EH (cell line): ENCODE measurements at regions not wholly inside any gene's neighbourhood (a gene's known extent, or its start where the extent isn't known, plus 50 kb on each side); places are given as distances from the start of the nearest gene placed in this dataset.
"Not testable (repeated sequence)": the region's sequence is repeated elsewhere in the genome, so short reads cannot be mapped to it uniquely, and the experiment has no call there.

ENCODE experiments used
- DNase-seq: peaks from one replicate; pipeline ENCODE4 v3.0.0-alpha.2; 2015; ENCODE audit warnings: low read depth

DNA sequence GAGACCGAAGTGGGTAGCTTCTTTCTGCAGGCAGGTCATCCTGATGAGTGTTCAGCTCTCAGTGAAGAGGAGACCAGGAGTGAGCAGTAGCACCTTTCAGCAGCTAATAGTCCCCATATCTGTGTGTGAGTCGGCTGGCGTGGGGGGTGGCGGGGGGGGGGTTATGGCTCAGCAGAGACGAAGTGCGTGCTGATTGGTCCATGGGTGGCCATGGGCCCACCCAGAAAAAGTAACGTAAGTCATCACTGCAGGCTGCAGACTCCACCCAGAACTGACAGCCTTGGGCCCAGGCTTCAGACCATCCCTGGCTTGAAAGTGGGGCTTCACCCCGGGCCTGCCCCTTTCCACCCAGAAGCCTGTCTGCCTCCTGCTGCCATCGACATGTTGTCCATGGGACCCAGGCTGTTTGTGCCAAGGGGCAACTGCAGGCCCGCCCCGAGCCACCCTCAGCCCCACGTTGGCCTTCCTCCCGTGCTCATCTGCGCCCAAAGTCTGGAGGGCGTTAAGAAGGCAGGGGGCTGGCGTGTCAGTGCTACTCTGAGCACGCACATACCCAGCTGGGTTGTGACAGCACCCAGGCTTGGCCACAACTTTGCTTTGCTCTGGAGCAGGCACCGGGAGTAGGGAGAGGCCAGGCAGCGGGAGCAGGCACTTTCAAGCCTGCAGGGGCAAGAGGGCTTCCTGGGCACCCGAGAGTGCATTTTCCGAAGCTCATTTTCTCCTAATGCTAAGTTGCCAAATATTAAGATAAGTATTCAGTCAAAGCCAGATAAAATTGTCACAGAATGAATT lies 511.7 kb upstream of the CDIN1 start:
- no peak for DNase-seq

DNA sequence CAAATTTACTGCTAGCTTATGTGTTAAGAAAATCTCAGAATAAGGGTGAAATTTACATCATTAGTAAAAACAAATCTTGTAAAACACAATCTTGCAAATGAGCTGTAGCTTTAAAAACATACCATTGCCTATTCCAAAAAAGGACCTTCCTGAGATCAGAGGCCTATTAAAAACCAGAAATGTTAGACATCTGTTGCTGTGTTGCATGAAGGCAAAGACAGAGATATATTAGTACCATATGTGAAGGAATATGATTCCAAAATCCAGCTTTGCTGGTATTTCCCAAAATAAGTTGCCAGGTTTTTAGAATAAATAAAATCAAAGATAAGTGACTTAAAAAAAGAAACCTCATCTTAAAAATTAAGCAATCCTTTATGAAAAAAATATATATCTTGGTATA lies 504.1 kb upstream of the CDIN1 start:
- peak; percentile 35 for DNase-seq

DNA sequence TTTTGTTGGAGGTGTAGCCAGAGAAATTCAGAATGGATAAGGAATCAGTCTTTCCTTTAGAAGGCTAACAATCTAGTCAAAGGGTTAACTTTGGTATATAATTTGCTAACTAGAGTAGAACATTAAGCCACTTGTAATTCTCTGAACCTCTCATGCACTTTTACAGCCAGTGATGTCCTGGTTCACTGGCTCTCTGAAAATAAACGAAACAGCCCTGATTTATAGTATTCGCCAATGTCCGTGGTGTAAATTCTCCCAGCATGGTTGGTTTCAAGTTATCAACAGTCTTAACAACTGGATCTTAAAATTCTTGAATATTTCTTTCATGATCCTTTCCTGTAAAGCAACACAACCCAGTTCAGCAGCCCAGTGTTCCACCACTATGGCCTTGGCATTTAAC lies 500.4 kb upstream of the CDIN1 start:
- DNase-seq, result no peak

DNA sequence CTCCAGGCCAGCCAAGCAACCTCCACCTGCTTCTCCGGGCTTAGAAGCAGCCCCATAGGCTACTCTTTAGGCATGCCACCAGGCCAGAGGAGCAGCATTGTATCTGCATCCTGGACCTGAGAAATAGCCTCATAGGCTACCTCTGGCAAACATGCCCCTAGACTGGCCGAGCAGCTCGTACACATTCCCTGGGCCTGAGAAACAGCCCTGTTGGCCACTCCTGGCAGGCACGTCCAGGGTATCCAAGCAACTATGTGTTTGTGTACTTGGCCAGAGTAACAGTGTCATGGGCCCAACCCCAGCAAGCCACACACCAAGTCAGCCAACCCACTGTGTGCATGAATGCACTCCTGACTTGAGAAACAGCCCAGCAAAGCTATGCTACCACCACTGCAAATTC lies 498.7 kb upstream of the CDIN1 start:
- no peak for DNase-seq

DNA sequence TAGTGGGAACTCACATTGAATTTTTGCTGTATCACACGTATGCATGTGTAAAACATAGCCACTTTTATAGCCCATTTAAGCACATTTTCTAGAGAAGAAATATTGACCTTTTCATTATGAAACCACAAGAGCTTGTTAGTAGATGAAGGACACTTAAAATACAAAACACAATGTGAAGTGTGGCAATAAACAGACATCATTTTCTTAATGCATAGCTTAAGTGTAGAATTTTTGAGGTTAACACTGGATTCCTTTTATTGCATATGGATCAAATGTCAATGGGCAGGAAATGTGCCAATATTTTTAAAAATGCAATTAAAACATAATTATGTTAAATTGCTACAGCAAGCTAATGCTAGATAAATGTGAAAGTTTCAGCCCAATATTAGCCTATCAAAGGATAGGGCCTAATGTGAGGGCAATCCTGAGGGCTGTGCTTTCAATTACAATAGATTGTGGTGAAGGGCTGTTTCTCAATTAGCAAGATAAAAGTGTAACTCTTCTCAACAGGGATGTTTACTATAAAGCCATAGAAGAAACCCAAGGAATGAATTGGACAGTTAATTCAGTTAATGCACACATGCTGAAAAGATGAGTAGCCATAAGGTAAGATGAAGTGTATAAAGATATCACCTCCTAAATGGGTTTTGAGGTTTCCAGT lies 489.0 kb upstream of the CDIN1 start:
- DNase-seq, result no peak

DNA sequence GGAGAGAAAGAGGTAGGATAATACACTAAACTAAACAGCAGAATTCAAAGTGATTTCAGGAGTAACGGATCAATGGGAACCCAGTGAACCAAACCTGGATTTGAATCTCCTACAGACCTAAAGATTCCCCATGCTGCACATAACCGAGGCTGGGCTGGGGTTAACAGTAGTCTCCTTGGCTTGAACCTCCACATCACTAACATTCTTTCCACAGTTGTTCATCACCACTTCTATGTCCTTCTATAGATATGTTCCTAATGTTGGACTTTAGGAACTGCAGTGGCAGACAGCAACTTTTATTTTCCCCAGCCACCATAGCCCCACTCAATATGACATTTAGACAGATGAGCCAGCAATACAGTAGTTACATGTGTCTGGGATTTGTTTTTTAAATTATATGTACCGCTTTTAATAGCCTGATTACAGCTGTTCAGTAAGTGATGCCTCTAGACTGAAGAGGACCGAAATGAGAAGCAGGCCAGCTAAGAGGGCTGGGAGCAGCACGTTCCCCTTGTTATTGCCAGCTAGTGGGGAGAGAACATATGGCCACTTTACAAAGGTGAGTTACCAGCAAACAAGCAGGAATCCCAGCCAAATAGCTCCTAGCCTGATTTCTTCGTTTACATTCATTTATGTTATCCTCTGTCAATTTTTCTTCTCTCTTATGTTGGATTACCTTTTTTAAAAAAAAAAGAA lies 472.6 kb upstream of the CDIN1 start:
- DNase-seq, result peak; percentile 50

DNA sequence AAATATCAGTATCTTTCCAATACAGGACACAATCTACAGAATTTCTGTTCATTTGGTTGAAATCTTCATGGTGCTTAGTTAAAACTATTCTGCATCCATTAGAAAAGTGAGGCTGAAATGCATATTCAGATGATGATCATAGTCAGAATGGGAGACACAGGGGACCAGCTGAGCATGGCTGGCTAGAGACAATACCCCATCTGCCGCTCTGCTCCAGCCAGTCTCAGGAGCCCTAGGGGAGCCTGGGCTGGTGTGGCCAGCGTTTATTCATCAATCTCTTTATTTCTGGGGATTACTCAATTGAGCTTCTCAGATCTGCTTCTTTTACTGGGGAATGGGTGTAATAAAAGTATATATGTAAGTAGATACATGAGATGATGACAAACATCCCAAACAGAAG lies 470.9 kb upstream of the CDIN1 start:
- no peak for DNase-seq

DNA sequence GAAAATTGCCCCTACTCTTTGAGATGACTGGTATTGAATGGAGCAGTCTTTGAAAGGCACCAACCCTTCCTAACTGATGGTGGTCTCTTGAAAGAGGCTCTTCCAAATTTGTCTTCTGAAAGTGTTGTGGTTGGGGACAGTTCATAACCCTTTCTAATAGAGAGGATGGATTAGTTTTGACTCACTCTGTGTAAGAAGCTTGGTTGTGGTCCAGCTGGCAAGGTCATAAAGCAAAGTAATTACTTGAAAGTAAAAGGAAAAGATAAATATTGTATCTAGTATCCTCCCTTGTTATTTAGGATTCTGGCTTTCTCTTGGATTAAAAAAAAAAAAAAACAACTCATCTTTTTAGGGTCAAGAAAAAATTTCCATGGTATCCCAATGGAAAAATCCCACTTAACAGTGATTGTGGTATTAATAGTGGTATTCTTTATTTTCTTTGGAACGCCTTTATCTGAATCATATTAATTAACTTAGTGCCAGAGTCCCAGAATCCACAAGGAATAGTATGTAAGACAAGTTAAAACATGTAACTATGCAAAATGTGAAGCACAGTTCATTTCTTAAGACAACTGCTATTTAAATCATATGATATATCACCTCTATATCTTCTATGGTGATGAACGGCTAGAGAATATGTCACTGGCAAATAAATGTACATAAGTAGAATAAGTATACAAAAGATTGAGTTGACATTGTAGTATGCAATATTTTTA lies 469.3 kb upstream of the CDIN1 start:
- peak; percentile 69 for DNase-seq

DNA sequence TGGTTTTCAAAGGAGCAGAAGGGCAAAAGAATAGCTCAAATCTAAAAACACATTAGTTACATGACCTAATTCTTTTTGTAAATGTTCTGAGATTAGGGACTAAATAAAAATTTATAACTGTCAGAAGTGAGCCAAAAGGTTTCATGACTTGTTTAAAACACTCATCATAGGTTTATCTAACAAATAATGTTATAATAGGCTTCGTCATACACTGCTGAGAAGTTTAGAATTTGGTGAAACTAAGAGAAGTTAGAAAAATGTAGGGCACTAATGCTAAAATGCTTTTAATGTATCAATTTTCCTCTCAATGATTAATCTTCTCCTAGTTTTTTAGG lies 468.8 kb upstream of the CDIN1 start:
- DNase-seq, result no peak

DNA sequence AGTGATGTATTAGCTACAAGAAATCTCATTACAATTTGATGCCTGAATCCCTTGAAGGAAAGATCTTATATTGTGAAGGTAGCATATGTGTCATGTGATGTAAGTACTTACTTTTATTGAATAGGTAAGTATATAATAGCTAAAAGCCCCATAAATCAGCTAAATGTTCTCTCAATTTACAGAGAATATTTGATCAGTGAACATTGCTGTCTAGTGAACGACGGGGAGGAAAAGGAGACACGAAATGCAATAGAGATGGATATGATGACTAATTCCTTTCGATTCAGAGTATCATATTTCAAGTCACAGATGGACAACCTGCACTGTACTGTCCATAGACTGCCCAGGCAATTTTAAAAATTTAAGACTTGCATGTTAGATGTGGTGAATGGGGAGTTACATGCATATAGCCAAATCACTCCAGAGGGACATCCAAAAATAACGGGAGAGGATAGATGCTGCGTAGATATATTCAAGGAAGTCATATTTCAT lies 462.1 kb upstream of the CDIN1 start:
- no peak for DNase-seq

DNA sequence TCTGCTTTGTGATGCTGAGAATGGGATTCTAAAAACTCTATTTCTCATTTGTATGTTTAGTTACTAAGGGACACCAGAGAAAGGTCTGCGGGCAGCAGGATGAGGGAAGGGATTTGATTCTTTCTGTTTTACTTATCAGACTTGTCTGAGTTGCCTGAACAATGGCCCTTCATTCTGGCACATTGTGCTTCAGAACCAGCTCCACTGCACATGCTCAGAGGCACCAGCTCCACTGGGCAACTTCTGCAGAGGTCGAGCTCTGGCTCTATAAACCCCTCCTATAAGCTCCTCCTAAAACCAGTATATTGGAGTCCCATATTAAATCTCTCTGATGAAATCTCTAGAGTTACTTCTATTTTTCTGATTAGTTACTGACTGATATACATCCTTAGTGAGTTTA lies 453.2 kb upstream of the CDIN1 start:
- no peak for DNase-seq

DNA sequence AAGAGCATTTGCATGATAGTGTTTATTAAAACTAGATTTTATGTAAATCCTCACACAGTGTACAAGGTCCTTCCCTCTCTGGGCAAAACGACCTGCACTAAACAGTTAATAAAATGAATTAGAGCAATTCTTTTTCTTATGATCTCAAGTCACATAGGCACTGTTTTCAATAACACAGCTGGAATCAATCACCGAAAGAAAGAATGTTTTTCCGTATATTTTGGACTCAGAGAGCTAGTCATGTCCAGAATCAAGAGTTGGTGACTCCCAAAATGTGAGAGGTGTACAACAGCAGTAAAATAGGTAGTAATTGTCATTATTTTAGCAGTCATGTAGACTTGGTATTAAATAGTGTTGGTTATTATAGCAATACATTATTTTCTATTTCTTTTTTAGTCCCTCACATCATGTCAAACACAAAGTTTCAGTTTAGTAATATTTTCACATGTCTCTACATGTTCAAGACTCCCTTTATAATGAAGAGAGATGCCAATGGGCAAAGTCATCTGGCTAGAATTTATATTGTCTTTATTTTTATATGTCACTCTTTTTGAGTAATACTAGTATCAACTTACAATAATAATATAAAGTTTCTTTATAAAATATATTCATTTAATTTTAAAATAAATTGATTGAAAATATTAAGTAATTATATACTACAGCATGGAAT lies 448.6 kb upstream of the CDIN1 start:
- no peak for DNase-seq

DNA sequence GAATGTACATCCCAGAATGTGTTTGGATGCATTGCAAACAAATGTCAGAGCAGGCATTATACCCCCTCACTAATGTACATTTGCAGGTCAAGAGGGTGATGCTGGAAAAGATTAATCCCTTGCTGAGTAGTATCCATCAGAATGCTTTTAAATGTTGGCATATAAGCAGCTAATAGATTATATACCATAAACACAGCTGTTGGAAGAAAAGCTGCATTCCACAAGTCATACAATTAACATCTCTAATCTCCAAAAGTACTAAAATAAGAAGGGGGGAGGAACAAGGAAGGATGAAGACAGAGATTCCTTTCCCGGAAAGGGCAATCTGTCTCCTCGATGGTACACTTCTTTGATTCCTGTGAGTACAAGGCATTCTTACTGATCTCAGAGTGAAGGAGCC lies 445.7 kb upstream of the CDIN1 start:
- no peak for DNase-seq

DNA sequence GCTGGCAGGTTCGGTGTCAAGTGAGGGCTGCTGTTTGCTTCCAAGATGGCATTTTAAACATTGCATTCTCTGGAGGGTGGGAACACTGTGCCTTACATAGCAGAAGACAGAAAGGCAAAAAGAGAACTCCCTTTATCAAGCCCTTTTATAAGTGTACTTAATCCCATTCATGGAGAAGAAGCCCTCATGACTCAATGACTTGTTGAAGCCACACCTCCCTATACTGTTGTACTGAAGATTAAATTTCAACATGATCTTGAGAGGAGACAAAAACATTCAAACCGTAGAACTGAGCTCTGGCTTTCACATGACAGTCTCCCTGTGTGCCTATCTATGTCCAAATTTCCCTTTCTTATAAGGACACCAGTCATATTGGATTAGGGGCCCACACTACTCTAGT lies 443.4 kb upstream of the CDIN1 start:
- DNase-seq, result no peak

DNA sequence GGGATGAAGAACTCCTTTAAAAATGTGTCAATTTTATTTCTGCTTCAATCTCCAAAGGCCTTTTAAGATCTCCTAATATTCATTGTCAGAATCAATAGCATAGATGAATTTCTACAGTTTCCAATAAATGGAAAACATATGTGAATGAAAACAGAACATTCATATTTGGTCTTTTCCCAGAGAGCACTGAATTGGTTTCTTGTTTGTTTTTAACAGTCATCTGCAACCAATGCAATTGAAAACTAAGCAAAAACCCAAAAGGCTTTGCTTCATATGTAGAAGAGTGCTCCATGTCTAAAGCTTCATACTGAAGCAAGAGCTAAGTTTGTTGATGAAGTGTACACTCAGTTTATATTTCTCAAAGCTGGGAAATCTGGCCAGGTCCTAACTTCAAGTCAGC lies 426.5 kb upstream of the CDIN1 start:
- DNase-seq, result no peak

DNA sequence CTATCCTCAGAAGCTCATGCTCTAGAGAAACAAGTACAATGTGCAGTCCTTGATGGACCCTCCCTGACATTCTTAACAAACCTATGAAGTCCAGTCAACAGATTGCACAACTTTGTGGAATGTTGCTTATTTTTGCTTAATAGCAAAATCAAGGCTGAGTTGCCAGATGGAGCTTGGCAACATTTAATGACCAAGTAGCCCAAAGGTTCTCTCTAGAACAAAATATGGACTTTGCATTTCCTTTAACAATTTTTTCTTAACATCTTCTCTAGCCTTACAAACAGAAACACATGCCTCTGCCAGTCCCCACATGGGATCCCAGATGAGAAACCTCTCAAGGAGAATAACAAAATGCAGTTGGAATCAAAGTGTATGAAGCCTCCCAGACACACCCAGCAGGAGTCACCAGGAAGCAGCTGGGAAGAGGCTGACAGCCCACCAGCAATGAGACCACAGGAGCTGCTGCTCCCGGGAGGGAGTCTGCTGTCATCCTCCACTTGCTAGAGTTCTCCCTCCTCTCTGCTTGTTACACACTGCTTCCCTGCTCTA lies 422.5 kb upstream of the CDIN1 start:
- peak; percentile 61 for DNase-seq

DNA sequence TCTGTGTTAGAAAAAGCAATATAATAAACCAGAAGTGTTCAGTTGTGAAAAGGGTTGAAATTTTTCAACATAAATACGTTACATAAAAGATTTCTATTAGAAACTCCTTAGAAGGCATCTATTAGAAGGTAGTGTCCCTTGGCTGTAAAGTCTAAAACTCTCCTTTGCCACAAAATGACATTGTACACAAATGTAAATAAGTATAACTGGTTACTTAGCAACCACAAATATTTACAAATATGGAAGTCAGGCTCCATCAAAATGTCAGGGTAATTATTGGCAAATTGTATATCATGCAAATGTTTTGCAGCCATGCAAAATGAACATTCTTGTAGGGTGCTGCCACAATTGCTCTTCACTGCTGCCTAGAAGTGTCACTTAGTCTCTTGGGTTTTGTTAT lies 419.1 kb upstream of the CDIN1 start:
- no peak for DNase-seq

DNA sequence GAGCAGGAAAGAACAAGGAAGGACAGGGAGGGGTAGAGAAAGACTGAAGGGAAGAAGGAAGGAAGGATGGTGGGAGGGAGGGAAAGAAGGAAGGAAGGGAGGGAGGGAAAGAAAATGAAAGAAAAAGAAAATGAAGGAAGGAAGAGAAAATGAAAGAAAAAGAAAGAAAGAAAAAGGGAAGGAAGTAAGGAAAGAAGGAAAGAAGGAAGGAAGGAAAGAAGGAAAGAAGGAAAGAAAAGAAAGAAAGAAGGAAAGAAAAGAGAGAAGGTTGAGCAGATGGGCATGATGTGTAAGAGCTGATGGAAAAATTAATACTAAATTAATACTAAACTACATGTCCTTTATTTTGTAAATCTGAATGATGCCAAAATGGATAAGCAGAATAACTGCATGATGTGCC lies 418.3 kb upstream of the CDIN1 start:
- DNase-seq, result no peak

DNA sequence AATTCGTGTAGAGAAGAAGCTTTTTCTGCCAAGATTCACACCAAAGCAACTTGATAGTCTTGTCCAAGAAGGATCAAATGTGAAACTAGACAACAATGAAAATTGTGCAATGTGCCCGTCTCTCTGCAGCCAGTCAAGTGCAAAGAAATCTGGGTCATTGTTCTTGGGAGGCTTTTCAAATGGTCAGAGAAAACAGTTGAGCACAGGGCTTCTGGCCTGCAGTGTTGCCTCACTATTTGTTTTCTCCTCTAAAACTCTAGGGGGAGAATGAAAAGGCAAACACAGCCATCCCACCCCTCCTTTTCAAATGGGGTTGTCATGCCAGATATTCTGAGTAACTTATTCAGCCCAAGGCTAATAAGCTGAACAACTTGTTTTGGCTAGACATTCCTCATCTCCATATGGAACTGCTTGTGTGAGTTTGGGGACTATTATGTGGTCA lies 417.6 kb upstream of the CDIN1 start:
- DNase-seq, result peak; percentile 74

DNA sequence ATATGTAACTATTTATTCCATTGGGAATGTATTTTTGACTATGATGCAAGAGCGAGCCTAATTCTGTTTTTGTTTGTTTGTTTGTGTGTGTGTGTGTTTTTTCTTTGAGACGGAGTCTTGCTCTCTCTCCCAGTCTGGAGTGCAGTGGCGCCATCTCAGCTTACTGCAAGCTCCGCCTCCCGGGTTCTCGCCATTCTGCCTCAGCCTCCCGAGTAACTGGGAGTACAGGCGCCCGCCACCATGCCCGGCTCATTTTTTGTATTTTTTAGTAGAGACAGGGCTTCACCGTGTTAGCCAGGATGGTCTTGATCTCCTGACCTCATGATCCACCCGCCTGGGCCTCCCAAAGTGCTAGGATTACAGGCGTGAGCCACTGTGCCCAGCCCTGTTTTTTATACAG lies 415.4 kb upstream of the CDIN1 start:
- DNase-seq, result not testable (repeated sequence)

DNA sequence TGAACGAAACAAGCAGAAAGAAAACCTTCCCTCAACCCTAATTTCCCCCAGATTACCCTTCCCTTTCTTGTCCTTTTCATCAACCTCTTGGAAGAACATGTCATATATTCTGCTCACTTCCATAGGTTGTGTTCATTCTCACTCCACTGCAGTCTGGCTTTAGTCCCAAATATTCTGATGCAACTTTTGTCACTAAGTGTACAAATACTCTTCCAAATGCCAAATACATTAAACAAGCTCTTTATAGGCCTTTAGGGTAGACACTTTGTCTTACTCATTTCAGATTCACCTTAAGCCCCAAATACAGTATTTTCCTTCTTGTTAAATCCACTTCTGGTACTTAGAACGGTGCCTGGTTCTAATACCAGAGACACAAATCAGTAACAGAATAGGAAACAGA lies 406.5 kb upstream of the CDIN1 start:
- DNase-seq, result no peak
